SK-N-MC (cell line): ENCODE measurements at regions not wholly inside any gene's neighbourhood (a gene's known extent, or its start where the extent isn't known, plus 50 kb on each side); places are given as distances from the start of the nearest gene placed in this dataset.

ENCODE experiments used
- EZH2 ChIP-seq: fragments of 200-600 bp; sonication (generic); IDR thresholded peaks from one replicate; pipeline ENCODE4 v1.6.1; 2017; ENCODE audit warnings: antibody characterized with exemption
- FOXP2 ChIP-seq: optimal IDR thresholded peaks from 2 replicates; pipeline ENCODE3; 2011; ENCODE audit warnings: mild to moderate bottlenecking, moderate library complexity; ENCODE audit not compliant: insufficient read depth; ENCODE audit errors: extremely low read length, control extremely low read depth
- POLR2AphosphoS5 ChIP-seq: IDR thresholded peaks from 2 replicates; pipeline ENCODE4 v1.6.1; 2012; ENCODE audit warnings: mild to moderate bottlenecking, low read depth, low read length, borderline replicate concordance

GRCh38 chr6:147782302-147782701 is 273.8 kb downstream of the SAMD5 start:
- TF ChIP-seq EZH2, result no peak
- TF ChIP-seq POLR2AphosphoS5, result no peak
- no peak for TF ChIP-seq FOXP2
